ENCODE measurements at regions not wholly inside any gene's neighbourhood (a gene's known extent, or its start where the extent isn't known, plus 50 kb on each side); places are given as distances from the start of the nearest gene placed in this dataset.

DNA sequence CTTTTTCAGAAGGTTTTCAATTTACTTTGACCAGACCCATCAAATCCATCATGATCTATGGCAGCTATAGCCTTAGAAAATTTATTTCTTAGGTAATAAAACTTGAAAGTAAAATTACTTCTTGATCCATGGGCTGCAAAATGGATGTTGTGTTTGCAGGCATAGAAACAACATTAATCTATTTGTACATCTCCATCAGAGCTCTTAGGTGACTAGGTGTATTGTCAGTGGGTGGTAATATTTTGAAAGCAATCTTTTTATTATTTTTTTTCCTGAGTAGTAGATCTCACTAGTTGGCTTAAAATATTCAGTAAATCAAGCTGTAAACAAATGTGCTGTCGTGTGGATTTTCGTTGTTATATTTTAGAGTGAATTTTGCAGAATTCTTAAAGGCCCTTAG is 710.0 kb downstream of the SLITRK6 start:
- DNase-seq (ENCODE audit: low read depth): no peak

DNA sequence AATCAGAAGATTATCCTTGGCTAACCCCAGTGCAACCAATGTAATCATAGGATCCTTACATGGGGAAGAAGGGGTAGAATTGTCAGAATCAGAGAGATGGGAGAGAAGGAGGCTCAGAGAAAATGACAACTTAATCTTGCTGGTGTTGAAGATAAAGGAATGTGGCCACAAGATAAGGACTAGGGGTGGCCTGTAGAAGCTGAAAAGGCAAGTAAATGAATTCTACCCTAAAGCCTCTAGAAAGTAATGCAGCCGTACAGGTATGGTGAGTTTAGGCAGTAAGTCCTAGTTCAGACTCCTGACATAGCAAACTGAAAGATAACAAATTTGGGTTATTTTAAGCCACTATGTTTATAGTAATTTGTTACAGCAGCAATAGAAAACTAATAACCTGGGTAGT is 718.5 kb downstream of the SLITRK6 start:
- no peak for DNase-seq (ENCODE audit: low read depth)

DNA sequence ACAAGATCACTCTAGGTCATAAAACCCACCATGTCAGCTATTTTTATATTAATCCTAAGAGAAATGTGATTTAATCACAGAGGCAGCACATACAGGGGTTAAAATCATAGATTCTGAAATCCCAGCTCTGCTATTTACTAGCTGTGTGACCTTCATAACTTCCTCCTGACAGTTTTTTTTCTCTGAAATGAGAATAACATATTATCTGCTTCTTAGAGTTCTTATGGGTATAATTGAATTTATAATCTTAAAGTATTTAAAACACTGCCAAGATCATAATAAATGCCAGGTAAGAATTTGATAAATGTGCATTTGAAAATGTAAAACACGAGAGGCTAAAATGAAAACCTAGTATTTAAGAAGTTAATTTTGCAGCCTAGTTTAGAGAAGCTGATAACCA is 722.9 kb downstream of the SLITRK6 start:
- no peak for DNase-seq (ENCODE audit: low read depth)

DNA sequence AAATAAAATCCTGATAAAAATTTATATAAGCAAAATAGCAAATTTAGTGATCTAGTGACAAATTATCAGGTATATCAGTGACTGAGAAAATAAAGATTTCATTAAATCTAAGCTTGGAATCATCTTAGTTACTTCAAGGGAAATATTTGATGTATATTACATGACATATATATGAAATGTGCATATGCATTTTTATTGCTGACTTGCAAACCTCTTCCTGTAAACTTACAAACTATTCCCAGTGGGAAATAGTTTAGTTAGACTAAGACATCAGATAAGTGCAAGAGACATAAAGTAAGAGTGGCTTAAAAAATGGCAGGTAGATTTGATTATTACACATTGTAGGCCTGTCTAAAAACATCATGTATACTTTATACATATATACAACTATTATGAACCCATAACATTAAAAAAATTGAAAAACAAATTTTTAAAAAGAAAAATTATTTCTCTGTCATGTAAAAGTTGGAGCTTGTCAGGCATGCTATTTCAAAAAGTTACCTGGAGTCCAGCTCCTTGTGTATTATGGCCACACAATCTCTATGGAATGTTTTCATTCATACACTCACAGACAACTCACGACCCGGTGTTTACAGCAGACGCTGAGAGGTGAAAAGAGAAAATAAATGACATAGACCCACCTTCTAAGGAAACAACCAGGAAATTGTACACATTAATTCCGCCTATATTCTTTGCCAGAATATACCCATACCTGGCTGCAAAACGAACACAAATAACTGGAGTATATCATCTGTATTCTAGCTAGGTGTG is 724.5 kb downstream of the SLITRK6 start:
- DNase-seq (ENCODE audit: low read depth): no peak

DNA sequence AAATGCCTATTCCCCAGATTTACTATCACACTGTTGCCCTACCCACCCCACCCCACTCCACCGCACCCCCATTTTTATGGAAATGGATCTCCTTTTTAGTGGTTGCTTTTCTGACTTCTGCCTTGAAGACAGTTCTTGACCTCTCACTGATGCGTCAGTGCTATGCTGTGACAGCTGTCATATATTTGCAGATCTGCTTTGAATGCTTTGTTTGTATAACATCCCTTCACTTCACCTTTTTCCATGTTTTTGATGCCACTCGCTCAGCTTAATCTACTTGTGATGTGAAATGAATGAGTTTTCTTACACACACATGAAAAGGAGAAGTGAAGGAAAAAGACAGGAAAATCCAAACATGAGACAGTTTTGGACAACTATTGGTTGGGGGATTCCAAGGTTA is 731.0 kb downstream of the SLITRK6 start:
- DNase-seq (ENCODE audit: low read depth): no peak

DNA sequence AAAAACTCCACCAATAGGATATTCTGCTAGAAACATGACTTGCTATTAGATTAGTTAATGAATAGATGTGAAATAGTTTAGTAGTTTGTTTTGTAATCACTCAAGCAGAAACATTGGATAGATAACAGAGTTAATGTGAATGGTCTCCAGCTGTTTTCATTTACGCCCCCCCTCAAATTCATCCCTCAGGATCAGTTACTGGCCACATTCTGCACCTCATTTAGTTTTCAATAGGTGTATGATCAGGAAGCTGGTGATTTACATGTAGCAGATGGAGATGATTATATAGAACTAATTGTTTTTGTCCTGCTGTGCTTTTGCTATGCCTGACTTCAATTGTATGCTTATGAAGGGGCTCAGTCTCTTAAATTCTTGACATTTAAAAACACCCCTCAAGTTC is 759.0 kb downstream of the SLITRK6 start:
- no peak for DNase-seq (ENCODE audit: low read depth)

DNA sequence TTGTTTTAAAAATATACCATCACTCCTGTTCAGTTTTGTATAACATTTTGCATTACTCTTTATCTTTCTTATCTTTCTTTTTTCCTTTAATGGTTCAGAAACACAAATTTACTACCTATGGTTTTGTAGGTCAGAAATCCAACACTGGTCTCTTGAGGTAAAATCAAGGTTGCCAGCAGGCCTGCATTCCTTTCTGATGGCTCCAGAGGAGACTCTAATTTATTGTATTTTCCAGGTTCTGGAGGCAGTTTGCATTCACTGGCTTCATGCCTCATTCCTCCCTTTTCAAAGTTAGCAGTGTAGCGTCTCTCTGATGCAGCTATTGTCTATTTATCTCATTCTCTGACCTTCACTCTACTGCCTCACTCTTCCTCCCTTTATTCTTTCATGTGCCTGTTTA is 767.4 kb downstream of the SLITRK6 start:
- no peak for DNase-seq (ENCODE audit: low read depth)

DNA sequence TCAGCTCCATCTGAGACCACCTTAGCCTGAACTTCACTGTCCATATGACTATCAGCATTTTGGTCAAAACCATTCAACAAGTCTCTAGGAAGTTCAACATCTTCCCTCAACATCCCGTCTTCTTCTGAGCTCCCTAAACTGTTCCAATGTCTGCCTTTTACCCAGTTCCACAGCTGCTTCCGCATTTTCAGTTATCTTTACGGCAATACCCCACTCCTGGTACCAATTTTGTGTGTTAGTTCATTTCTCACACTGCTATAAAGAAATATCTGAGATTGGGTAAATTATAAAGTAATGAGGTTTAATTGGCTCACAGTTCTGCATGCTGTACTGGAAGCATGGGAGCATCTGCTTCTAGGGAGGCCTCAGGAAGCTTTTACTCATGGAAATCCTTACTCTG is 771.2 kb downstream of the SLITRK6 start:
- no peak for DNase-seq (ENCODE audit: low read depth)

DNA sequence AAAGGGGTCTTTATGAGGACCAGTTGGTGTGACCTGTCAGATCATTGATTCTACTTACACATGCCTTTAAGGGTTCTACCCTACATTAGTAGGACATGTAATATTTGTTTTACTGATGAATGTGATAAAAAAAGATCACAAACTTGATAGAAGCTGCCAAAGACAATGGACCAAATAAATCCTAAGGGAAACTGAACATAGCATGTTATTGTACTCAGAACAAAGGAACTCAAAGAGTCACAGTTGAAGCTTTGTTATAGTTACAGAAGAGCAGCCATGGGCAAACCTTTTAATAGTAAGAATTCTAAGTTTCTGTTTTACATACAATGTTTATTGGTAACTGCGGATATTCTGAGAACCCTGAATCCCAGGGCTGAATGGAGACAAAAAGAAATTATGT is 780.1 kb downstream of the SLITRK6 start:
- no peak for DNase-seq (ENCODE audit: low read depth)

DNA sequence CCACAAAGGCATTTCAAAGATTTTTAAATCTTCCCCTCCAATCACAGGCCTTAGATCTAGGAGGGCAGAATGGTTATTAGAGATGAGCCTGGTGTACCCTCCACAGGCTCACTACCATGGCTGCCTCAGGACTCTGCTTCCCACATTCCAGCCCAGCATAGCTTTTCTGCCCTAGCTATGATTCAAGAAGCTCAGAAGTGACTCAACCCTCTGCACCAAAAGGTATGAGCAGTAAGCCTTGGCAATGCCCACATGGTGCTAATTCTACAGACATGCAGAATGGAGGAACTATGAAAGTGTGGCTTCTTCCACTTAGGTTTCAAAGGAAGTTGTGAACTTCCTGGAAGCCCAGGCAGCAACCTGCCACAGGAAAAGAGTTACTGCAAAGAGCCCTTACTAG is 786.2 kb downstream of the SLITRK6 start:
- no peak for DNase-seq (ENCODE audit: low read depth)

DNA sequence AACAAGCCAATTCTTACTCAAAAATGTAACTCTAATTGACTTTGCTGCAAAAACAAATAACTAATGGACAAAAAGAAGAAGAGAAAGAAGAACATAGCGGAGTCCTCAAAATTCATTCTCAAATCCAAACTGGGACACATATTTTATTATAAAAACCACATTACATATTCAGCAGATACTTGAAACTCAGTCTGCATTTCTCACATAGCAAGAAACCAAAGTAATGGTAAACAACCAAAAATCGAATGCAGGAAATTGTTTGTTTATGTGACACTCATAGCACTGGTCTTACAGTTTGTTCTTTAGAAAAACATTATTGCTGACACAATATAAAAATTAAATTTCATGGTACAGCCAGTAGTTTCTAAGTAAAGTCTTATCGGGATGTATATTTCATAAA is 789.8 kb downstream of the SLITRK6 start:
- DNase-seq (ENCODE audit: low read depth): no peak

DNA sequence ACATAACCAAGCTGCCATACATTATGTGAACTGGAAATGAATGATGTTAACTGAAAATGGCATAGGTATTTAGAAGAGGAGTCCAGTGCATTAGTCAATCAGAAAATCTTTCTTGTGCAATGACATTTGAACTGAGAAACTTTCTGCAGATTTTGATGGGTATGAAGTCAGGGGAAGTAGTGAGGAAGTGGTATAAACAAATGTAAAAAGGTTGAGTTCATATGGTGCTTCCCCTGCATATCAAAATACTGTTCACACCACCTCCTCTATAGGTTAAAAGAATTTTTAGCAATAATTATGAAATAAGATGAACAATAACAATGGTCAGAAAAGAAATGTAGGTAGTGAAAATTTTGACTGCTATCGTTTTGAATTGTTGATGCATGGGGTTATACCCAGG is 800.0 kb downstream of the SLITRK6 start:
- no peak for DNase-seq (ENCODE audit: low read depth)

DNA sequence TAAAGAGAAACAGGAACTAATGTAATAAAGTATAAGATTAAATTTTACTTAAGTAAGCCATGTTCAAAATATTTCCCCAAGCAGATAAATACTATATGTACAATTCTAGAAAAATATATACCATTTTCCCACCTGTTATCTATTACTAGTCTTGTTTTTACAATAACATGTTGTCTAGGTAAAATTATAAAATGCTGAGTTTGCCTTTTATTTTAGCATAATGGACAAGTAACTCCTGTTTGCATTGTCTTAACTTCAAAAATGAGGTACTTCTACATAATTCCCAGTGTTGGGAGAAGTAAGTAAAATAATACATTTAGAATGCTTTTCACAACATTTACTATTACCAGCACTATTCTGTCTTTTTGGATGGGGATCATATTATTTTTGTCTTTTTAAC is 800.5 kb downstream of the SLITRK6 start:
- no peak for DNase-seq (ENCODE audit: low read depth)

DNA sequence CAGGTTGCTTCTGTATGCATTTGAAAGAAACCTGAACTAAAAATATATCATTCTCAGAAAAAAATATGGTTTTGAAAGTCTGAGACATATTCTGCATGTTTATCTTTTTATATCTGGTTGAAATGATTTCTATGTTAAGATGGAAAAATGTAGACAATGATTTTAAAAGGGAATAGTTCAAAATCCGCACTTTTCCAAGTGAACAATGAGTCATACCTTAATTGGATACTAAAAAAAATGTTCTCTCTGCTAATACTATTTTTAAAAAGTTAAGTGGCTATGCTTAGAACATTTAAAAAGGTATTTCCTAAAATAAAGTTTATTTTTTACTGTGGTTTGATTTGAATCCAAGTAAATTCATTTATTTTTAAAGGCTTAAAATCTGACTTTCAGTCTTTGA is 801.4 kb downstream of the SLITRK6 start:
- no peak for DNase-seq (ENCODE audit: low read depth)

DNA sequence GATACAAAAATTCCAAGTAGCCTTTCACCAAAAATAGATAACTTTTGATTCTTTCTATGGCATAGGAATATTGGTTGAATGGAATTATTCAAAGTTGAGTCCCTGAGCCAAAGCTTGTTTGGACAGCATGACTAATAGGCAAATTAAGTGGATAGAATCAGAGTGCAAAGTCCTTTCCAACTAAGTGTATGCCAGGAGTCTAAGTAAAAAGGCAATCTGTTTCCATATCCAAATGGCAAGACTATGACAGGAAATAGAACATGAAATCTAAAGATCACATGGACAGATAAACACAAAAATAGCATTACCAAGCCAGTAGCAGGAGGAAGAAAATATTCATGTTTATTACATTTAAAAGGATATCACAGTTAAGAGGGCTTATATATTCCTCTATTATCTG is 804.6 kb downstream of the SLITRK6 start:
- no peak for DNase-seq (ENCODE audit: low read depth)

DNA sequence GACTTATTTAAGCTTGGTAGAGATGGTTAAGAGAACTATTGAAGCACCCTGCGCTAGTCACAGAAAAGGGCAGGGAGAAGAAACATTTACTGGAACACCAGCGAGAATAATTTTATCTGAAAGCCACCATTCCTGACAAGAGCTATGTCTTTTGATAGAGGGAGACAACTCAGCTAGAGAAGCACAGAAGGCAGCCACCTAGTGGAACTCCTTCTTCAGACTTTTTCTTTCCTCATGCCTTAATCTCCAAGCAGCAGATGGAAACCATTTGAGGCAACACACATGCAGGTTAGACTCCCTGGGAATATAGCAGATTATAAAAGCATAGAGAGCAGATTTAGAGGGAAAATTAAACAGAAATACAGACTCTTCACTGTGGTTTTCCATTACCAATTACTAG is 813.4 kb downstream of the SLITRK6 start:
- DNase-seq (ENCODE audit: low read depth): no peak

DNA sequence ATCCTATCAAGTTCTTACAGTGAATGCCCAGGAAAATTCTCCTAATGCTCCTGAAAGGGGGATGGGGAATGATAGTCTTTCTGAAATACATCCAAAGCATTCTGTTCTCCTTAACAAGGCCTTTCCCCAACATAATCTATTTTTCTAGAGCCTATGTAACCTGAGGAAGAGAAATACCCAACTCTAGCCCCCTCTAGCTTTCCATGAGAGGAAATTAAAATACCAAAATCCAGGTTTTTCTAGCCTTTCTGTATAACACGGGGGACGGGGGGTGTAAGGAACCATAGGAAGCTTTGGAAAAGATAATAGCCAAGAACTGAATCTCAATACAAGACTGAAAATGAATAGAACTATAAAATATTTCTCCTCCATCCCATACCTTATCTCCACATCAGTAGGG is 815.9 kb downstream of the SLITRK6 start:
- DNase-seq (ENCODE audit: low read depth): no peak

DNA sequence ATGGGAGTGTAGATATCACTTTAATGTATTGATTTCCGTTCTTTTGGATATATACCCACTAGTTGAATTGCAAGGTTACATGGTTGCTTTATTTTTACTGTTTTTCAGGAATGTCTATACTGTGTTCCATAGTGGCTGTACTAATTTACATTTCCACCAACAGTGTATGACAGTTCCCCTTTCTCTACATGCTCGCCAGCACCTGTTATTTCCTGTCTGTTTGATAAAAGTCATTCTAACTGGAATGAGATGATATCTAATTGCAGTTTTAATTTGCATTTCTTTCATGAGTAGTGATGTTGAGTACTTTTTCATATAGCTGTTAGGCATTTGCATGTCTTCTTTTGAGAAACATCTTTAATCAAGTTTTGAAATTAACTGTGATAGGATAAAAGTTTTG is 818.6 kb downstream of the SLITRK6 start:
- DNase-seq (ENCODE audit: low read depth): no peak

DNA sequence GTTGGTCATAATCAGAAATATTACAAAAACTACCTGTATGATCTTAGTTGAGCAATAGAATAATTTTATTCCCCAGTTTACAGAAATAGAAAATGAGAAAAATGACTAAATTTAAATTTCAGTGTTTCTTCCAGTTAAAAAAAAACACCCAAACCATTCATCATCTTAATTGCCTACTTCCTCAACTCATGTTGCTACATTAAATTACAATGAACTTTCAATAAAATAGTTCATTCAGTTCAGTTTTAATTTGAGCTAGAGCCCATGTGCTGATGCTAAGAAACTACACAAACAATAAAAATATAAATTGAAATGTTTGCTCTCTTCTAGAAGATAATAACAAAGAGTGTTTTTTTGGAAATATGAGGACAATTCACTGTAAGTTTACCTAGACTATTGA is 820.4 kb downstream of the SLITRK6 start:
- no peak for DNase-seq (ENCODE audit: low read depth)

DNA sequence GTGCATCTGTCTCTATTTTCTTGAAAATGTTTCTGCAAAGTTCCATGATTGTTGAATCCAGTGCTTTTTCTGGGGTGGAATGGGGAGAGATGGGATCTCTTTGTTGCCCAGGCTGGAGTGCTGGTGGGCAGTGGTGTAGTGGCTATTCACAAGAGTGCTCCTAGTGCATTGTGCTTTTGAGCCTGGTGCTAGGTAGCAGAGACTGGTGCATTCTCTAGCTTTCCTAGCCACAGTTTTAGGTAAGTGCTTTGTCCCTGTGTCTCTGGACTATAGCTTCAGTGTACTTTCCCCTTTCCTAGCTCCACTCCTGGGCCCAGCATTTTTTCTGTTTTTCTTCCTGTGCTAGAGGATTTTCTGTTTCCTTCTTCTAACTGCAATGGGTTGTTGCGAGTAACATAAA is 825.6 kb downstream of the SLITRK6 start:
- no peak for DNase-seq (ENCODE audit: low read depth)

DNA sequence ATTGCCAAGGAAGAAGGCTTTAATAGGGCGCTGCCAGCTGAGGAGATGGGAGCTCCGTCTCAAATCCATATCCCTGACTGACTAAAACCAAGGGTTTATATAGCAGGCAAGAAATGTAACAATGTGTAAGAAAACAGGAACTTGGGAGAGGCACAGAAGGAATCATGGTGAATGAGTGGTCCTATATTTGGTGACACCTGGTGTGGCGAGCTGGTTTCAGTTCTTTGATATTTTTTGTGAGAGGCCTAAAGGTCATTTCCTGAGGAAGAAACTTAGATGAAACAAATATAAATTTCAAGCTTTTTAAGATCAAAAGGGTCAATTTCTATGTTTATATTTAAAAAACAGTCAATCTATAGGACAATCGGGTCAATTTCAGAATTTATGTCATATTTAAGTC is 826.3 kb downstream of the SLITRK6 start:
- DNase-seq (ENCODE audit: low read depth): no peak

DNA sequence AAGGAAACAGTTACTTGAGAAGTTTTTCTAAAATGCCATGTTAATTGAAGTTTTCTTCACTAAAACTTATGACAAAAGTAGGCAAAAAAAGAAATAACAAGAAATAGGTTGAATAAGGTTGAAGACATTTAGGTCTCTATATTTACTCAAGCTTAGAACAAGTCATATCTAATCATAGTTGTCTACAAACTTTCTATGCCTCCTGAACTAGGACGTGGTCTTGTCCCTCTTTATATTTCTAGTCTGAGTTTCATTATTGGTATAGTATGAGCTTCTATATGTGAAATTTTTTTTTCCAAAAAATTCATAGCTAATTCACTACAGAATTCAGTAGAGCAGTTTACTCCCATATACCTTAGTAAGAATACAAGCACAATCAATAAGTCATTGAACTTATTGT is 836.4 kb downstream of the SLITRK6 start:
- no peak for DNase-seq (ENCODE audit: low read depth)

DNA sequence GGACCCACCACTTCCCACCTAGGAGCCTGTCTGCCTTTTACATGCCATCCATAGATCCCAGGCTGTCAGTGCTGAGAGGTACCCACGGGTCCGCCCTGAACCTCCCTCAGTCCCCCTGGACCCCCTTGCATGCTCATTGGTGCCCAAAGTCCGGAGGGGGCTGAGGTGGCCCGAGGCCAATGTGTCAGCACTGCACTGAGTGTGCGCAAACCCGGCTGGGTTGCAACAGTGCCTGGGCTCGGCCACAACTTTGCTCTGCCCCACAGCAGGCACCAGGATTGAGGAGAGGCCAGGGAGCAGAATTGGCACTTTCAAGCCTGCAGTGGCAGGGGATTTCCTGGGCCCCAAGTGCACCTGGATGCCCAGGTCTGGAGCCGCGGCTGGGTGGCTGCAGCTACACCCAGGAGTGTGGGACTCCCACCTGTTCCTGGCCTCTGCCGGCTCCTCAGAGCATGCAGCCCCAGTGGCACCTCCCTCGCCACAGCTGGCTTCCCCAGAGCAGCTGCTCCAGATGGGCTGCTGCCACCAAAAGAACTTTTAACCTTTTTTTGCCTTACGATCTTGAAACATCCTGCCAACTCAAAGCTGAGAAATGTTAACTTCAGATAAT is 837.0 kb downstream of the SLITRK6 start:
- no peak for DNase-seq (ENCODE audit: low read depth)

DNA sequence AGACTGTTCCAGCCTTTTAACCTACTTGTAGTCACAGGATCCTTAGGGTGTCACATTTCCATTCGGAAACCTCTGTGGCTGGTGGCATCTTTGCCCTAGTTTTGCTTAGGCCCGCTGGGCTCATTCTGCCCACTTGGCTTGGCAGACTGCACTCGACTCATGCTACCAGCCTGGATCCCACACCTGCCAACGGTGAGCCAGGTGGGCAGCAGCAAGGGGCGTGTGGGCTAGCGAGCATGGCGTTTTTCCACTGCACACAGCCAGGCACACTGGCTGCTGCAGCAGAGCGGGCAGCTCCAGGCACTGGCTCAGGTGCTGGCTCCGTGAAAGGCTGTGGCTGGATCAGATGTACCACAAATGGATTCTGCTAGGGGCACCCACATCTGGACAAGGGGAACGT is 838.2 kb downstream of the SLITRK6 start:
- no peak for DNase-seq (ENCODE audit: low read depth)

All from fibroblast of the conjunctiva (primary cell).